HG02884 (cell line): ENCODE measurements at regions not wholly inside any gene's neighbourhood (a gene's known extent, or its start where the extent isn't known, plus 50 kb on each side); places are given as distances from the start of the nearest gene placed in this dataset.
"Not testable (repeated sequence)": the region's sequence is repeated elsewhere in the genome, so short reads cannot be mapped to it uniquely, and the experiment has no call there.

Source experiments
- ATAC-seq: cut with Tn5 transposase; IDR thresholded peaks from one replicate; pipeline ENCODE4 v1.9.1; 2021; ENCODE audit warnings: mild to moderate bottlenecking, moderate library complexity; ENCODE audit not compliant: unreplicated experiment

- no peak for ATAC-seq
Measured at GRCh38 chr6:21333715-21334114, 259.8 kb upstream of the SOX4 start.

- no peak for ATAC-seq
Measured at GRCh38 chr6:21334651-21335050, 258.9 kb upstream of the SOX4 start.

GRCh38 chr6:21335591-21335990, 258.0 kb upstream of the SOX4 start:
- no peak for ATAC-seq

GRCh38 chr6:21337263-21337662, 256.3 kb upstream of the SOX4 start:
- ATAC-seq = no peak

GRCh38 chr6:21340573-21340972, 253.0 kb upstream of the SOX4 start:
- no peak for ATAC-seq

- no peak for ATAC-seq
Measured at GRCh38 chr6:21341910-21342309, 251.6 kb upstream of the SOX4 start.

- no peak for ATAC-seq
Measured at GRCh38 chr6:21342501-21342900, 251.1 kb upstream of the SOX4 start.

GRCh38 chr6:21345704-21346103, 247.8 kb upstream of the SOX4 start:
- ATAC-seq = not testable (repeated sequence)

GRCh38 chr6:21348146-21348503, 245.4 kb upstream of the SOX4 start:
- no peak for ATAC-seq

- ATAC-seq = no peak
Measured at GRCh38 chr6:21348504-21349195, 244.9 kb upstream of the SOX4 start.

GRCh38 chr6:21349834-21350233, 243.7 kb upstream of the SOX4 start:
- no peak for ATAC-seq

GRCh38 chr6:21350926-21351325, 242.6 kb upstream of the SOX4 start:
- no peak for ATAC-seq

- no peak for ATAC-seq
Measured at GRCh38 chr6:21352131-21352530, 241.4 kb upstream of the SOX4 start.

GRCh38 chr6:21354805-21355238, 238.7 kb upstream of the SOX4 start:
- ATAC-seq = peak; percentile 57

- no peak for ATAC-seq
Measured at GRCh38 chr6:21355638-21356037, 237.9 kb upstream of the SOX4 start.

- no peak for ATAC-seq
Measured at GRCh38 chr6:21357262-21357661, 236.3 kb upstream of the SOX4 start.

- ATAC-seq = no peak
Measured at GRCh38 chr6:21359926-21360325, 233.6 kb upstream of the SOX4 start.

GRCh38 chr6:21360336-21360735, 233.2 kb upstream of the SOX4 start:
- no peak for ATAC-seq

GRCh38 chr6:21367148-21367547, 226.4 kb upstream of the SOX4 start:
- ATAC-seq = no peak

GRCh38 chr6:21367649-21368154, 225.8 kb upstream of the SOX4 start:
- no peak for ATAC-seq

- ATAC-seq = no peak
Measured at GRCh38 chr6:21371061-21371460, 222.5 kb upstream of the SOX4 start.

- no peak for ATAC-seq
Measured at GRCh38 chr6:21371676-21372171, 221.8 kb upstream of the SOX4 start.
